ENCODE measurements at regions not wholly inside any gene's neighbourhood (a gene's known extent, or its start where the extent isn't known, plus 50 kb on each side); places are given as distances from the start of the nearest gene placed in this dataset.

GRCh38 chr10:106500925-106501525, 663.5 kb downstream of the SORCS1 start:
- DNase-seq = no peak
- Histone ChIP-seq H3K4me3 (no peak overlapping the region), H3K27ac (no peak overlapping the region), H3K27me3 (no peaks in the 10 kb centered on the region), H3K9me3 (no peaks in the 10 kb centered on the region), H3K36me3 (no peaks in the 10 kb centered on the region), H3K4me1 (no peaks in the 10 kb centered on the region)
- TF ChIP-seq EP300 (IDR thresholded peaks at IDR 0.05) (no peak), CTCF (IDR thresholded peaks at IDR 0.05) (no peak), POLR2AphosphoS5 (IDR thresholded peaks at IDR 0.05) (no peak), POLR2A (IDR thresholded peaks at IDR 0.05) (no peak)
- intact Hi-C loops (cut with DNase I; ENCODE audit: low total_unique reads) = no loop called here

- no peak for DNase-seq
- no peaks in the 10 kb centered on the region for H3K36me3 ChIP-seq
- intact Hi-C loops (cut with DNase I; ENCODE audit: low total_unique reads) = no loop called here
- H3K9me3 ChIP-seq = no peaks in the 10 kb centered on the region
- H3K27me3 ChIP-seq = no peaks in the 10 kb centered on the region
- H3K4me3 ChIP-seq = no peak overlapping the region
- WGBS, 5 donors = 11 to 24% (median 17%) methylated on average over 1 of the region's 1 CpG
- no peaks in the 10 kb centered on the region for H3K4me1 ChIP-seq
- TF ChIP-seq CTCF (IDR thresholded peaks at IDR 0.05) (no peak), POLR2A (IDR thresholded peaks at IDR 0.05) (no peak), POLR2AphosphoS5 (IDR thresholded peaks at IDR 0.05) (no peak), EP300 (IDR thresholded peaks at IDR 0.05) (no peak)
- no peak overlapping the region for H3K27ac ChIP-seq
Measured at GRCh38 chr10:106500041-106500924, 664.2 kb downstream of the SORCS1 start.

DNA sequence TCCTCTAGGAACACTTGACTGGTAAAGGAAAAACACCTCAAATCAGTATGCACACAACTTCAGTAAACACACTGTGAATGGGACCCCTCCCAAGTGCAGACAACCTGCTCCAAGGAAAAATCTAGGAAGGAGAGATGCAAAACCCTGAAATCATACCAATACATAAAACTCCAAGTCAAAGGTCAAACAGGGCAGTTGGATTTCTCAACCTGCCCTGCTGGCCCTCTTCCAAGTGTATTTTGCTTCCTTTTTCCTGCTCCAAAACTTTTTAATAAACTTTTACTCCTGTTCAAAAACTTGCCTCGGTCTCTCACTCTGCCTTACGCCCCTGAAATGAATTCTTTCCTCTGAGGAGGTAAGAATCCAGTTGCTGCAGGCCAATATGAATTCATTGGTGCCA, 665.1 kb downstream of the SORCS1 start:
- H3K27ac ChIP-seq = no peak overlapping the region
- intact Hi-C loops (cut with DNase I; ENCODE audit: low total_unique reads) = no loop called here
- no peaks in the 10 kb centered on the region for H3K27me3 ChIP-seq
- no peaks in the 10 kb centered on the region for H3K36me3 ChIP-seq
- WGBS, 5 donors = 74 to 87% (median 84%) methylated on average over 2 of the region's 2 CpGs
- no peak for DNase-seq
- no peak overlapping the region for H3K4me3 ChIP-seq
- TF ChIP-seq CTCF (IDR thresholded peaks at IDR 0.05) (no peak), POLR2A (IDR thresholded peaks at IDR 0.05) (no peak), EP300 (IDR thresholded peaks at IDR 0.05) (no peak), POLR2AphosphoS5 (IDR thresholded peaks at IDR 0.05) (no peak)
- H3K9me3 ChIP-seq = no peaks in the 10 kb centered on the region
- H3K4me1 ChIP-seq = no peaks in the 10 kb centered on the region

DNA sequence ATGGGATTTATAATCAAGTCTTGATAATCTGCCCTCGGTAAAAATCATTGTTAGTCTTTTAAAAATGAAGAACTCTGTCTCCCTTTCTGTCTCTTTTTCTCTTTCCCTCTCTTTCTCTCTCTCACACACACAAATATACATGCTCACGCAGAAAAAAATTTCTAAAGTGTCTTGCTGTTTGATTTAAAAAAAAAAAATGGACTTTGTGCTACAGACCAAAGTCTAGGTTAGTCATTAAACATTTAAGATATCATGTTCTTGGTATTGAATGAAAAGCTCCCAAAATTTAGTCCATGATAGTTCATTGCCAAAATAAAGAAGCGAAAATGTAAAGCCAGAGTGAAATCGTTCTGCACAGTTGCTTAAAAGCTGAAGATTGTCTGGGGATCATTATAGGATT, 665.8 kb downstream of the SORCS1 start:
- H3K27me3 ChIP-seq = no peaks in the 10 kb centered on the region
- H3K4me3 ChIP-seq = no peak overlapping the region
- no peak overlapping the region for H3K27ac ChIP-seq
- peak in 1 of 2 donors; percentile 7 for DNase-seq
- intact Hi-C loops (cut with DNase I; ENCODE audit: low total_unique reads) = no loop called here
- WGBS, 5 donors = 33 to 56% (median 45%) methylated on average over 4 of the region's 4 CpGs
- no peaks in the 10 kb centered on the region for H3K4me1 ChIP-seq
- no peak for TF ChIP-seq EP300 (IDR thresholded peaks at IDR 0.05)
- TF ChIP-seq POLR2AphosphoS5 (IDR thresholded peaks at IDR 0.05) = no peak
- TF ChIP-seq POLR2A (IDR thresholded peaks at IDR 0.05) = no peak
- no peak for TF ChIP-seq CTCF (IDR thresholded peaks at IDR 0.05)
- no peaks in the 10 kb centered on the region for H3K9me3 ChIP-seq
- no peaks in the 10 kb centered on the region for H3K36me3 ChIP-seq
